Neuronal stem cell (in vitro differentiated cells): ENCODE measurements at regions not wholly inside any gene's neighbourhood (a gene's known extent, or its start where the extent isn't known, plus 50 kb on each side); places are given as distances from the start of the nearest gene placed in this dataset.

Source experiments
- DNase-seq: peaks from one replicate; pipeline ENCODE4 v3.0.0-alpha.2; 2013; ENCODE audit warnings: low spot score
- H2AFZ ChIP-seq: one replicate; pipeline ENCODE4 v1.6.1; 2013; ENCODE audit warnings: mild to moderate bottlenecking, low read length, inconsistent platforms
- H2AK5ac ChIP-seq: 2 replicates; pipeline ENCODE4 v1.6.1; 2013; ENCODE audit warnings: low read depth, mild to moderate bottlenecking, inconsistent platforms, low read length, moderate library complexity, mixed read lengths
- H2BK120ac ChIP-seq: 2 replicates; pipeline ENCODE4 v1.6.1; 2013; ENCODE audit warnings: low read depth, mild to moderate bottlenecking, inconsistent platforms, low read length, moderate library complexity, mixed read lengths
- H2BK12ac ChIP-seq: one replicate; pipeline ENCODE4 v1.6.1; 2013; ENCODE audit warnings: low read length, inconsistent platforms
- H2BK15ac ChIP-seq: 2 replicates; pipeline ENCODE4 v1.6.1; 2013; ENCODE audit warnings: mild to moderate bottlenecking, low read length, inconsistent platforms, mixed read lengths
- H2BK5ac ChIP-seq: one replicate; pipeline ENCODE4 v1.6.1; 2013; ENCODE audit warnings: inconsistent platforms, mild to moderate bottlenecking, low read length, moderate library complexity
- H3K14ac ChIP-seq: one replicate; pipeline ENCODE4 v1.6.1; 2013; ENCODE audit warnings: low read length, inconsistent platforms
- H3K18ac ChIP-seq: 2 replicates; pipeline ENCODE4 v1.6.1; 2013; ENCODE audit warnings: low read length, inconsistent platforms
- H3K23ac ChIP-seq: 2 replicates; pipeline ENCODE4 v1.6.1; 2013; ENCODE audit warnings: low read depth, mild to moderate bottlenecking, mixed read lengths, low read length, inconsistent platforms; ENCODE audit not compliant: poor library complexity
- H3K27ac ChIP-seq: replicated peaks from 3 replicates; pipeline ENCODE4 v1.5.1; 2013; ENCODE audit warnings: low read length, inconsistent platforms
- H3K27me3 ChIP-seq, 3 experiments: 2 replicates each; pipeline ENCODE4 v1.6.1; 2013; ENCODE audit warnings: low read length in 3 of 3, mild to moderate bottlenecking in 2 of 3, inconsistent platforms in 1 of 3, low read depth in 1 of 3, mixed read lengths in 1 of 3, moderate library complexity in 1 of 3; ENCODE audit not compliant: control insufficient read depth in 3 of 3, insufficient read depth in 3 of 3
- H3K36me3 ChIP-seq, 2 donors: replicated peaks in 1 of 2; 2 replicates each; pipeline ENCODE4 v1.6.1; 2013; ENCODE audit warnings: low read length in 2 of 2; ENCODE audit not compliant: control insufficient read depth in 2 of 2, insufficient read depth in 2 of 2
- H3K4ac ChIP-seq: 2 replicates; pipeline ENCODE4 v1.6.1; 2013; ENCODE audit warnings: inconsistent platforms, mild to moderate bottlenecking, low read length, moderate library complexity
- H3K4me1 ChIP-seq, 2 donors: 1 replicate in 1 of 2; 2 replicates in 1 of 2; pipeline ENCODE4 v1.6.1; 2013; ENCODE audit warnings: low read length in 2 of 2, low read depth in 1 of 2; ENCODE audit not compliant: control insufficient read depth in 2 of 2, insufficient read depth in 1 of 2
- H3K4me2 ChIP-seq: one replicate; pipeline ENCODE4 v1.6.1; 2013; ENCODE audit warnings: mild to moderate bottlenecking, low read length, inconsistent platforms; ENCODE audit not compliant: insufficient read depth, poor library complexity, severe bottlenecking
- H3K4me3 ChIP-seq, 2 donors: 2 replicates each; pipeline ENCODE4 v1.5.1; 2013; ENCODE audit warnings: low read length in 2 of 2, mild to moderate bottlenecking in 2 of 2, inconsistent platforms in 1 of 2, moderate library complexity in 1 of 2
- H3K79me1 ChIP-seq: one replicate; pipeline ENCODE4 v1.6.1; 2013; ENCODE audit warnings: low read depth, mild to moderate bottlenecking, inconsistent platforms, low read length, moderate library complexity
- H3K9ac ChIP-seq: one replicate; pipeline ENCODE4 v1.6.1; 2013; ENCODE audit warnings: mild to moderate bottlenecking, low read depth, low read length, inconsistent platforms; ENCODE audit not compliant: poor library complexity
- H3K9me3 ChIP-seq, 2 donors: replicated peaks in 1 of 2; 2 replicates each; pipeline versions ENCODE3 to v1.6.1; 2013; ENCODE audit warnings: low read length in 2 of 2, mild to moderate bottlenecking in 2 of 2, inconsistent platforms in 1 of 2, low read depth in 1 of 2, mixed read lengths in 1 of 2, moderate library complexity in 1 of 2; ENCODE audit not compliant: control insufficient read depth in 2 of 2, insufficient read depth in 1 of 2
- H4K8ac ChIP-seq: one replicate; pipeline ENCODE4 v1.6.1; 2013; ENCODE audit warnings: low read depth, mild to moderate bottlenecking, inconsistent platforms, low read length, moderate library complexity
- H4K91ac ChIP-seq: one replicate; pipeline ENCODE4 v1.6.1; 2013; ENCODE audit warnings: low read length, low read depth, mild to moderate bottlenecking, inconsistent platforms; ENCODE audit not compliant: poor library complexity
- WGBS, 2 donors: extraction: QIAGEN DNeasy Blood & Tissue Kit; methylation state at CpG; one replicate each; pipeline ENCODE4 v1.1.7; 2013; ENCODE audit warnings: missing lambda C conversion rate in 2 of 2, mixed read lengths in 1 of 2; ENCODE audit not compliant: insufficient read length in 2 of 2, insufficient replicate concordance in 1 of 2; ENCODE audit errors: extremely low coverage in 2 of 2; 5-methylcytosine and 5-hydroxymethylcytosine counted together

GRCh38 chr7:65304175-65304574, 69.5 kb upstream of the ZNF92 start:
- no peak overlapping the region for H2BK120ac ChIP-seq
- no peak overlapping the region for H3K23ac ChIP-seq
- no peaks in the 10 kb centered on the region for H3K9me3 ChIP-seq
- H3K4ac ChIP-seq: no peak overlapping the region
- no CpG with 5 or more reads among the region's 1 CpG for WGBS, 2 donors
- H2BK5ac ChIP-seq: no peak overlapping the region
- no peak overlapping the region for H3K27ac ChIP-seq
- H3K36me3 ChIP-seq: peaks cover 10 to 22% of the 10 kb centered on the region in 2 donors
- H2AFZ ChIP-seq: no peak overlapping the region
- no peaks in the 10 kb centered on the region for H3K79me1 ChIP-seq
- no peak for DNase-seq
- H2BK15ac ChIP-seq: no peak overlapping the region
- H3K4me3 ChIP-seq: no peak overlapping the region
- H2BK12ac ChIP-seq: no peak overlapping the region
- no peak overlapping the region for H2AK5ac ChIP-seq
- no peak overlapping the region for H3K9ac ChIP-seq
- peaks cover 0 to 4% of the 10 kb centered on the region in 2 donors for H3K4me1 ChIP-seq
- no peak overlapping the region for H3K14ac ChIP-seq
- no peak overlapping the region for H3K4me2 ChIP-seq
- H3K18ac ChIP-seq: no peak overlapping the region
- H4K8ac ChIP-seq: no peak overlapping the region
- H4K91ac ChIP-seq: no peak overlapping the region
- no peaks in the 10 kb centered on the region for H3K27me3 ChIP-seq

GRCh38 chr7:65302883-65303282, 70.8 kb upstream of the ZNF92 start:
- no peak overlapping the region for H3K9ac ChIP-seq
- no peaks in the 10 kb centered on the region for H3K9me3 ChIP-seq
- H3K18ac ChIP-seq: no peak overlapping the region
- no peak overlapping the region for H2BK12ac ChIP-seq
- peaks cover 0 to 4% of the 10 kb centered on the region in 2 donors for H3K4me1 ChIP-seq
- no peak overlapping the region for H3K4me2 ChIP-seq
- H3K27ac ChIP-seq: no peak overlapping the region
- no peak overlapping the region for H4K91ac ChIP-seq
- H2AK5ac ChIP-seq: no peak overlapping the region
- H2BK15ac ChIP-seq: no peak overlapping the region
- H3K4me3 ChIP-seq: no peak overlapping the region
- no peak overlapping the region for H3K14ac ChIP-seq
- peaks cover 3 to 10% of the 10 kb centered on the region in 2 donors for H3K36me3 ChIP-seq
- H2AFZ ChIP-seq: no peak overlapping the region
- no CpG with 5 or more reads among the region's 1 CpG for WGBS, 2 donors
- no peaks in the 10 kb centered on the region for H3K27me3 ChIP-seq
- no peak overlapping the region for H3K4ac ChIP-seq
- H2BK5ac ChIP-seq: no peak overlapping the region
- H4K8ac ChIP-seq: no peak overlapping the region
- no peak overlapping the region for H2BK120ac ChIP-seq
- no peak for DNase-seq
- no peaks in the 10 kb centered on the region for H3K79me1 ChIP-seq
- H3K23ac ChIP-seq: no peak overlapping the region

GRCh38 chr7:65301007-65301406, 72.6 kb upstream of the ZNF92 start:
- Histone ChIP-seq H2AFZ (no peak overlapping the region), H4K91ac (no peak overlapping the region), H3K14ac (no peak overlapping the region), H3K23ac (no peak overlapping the region), H3K36me3 (no peaks in the 10 kb centered on the region), H3K4me3 (no peak overlapping the region), H3K18ac (no peak overlapping the region), H3K4me2 (no peak overlapping the region), H2BK15ac (no peak overlapping the region), H2BK12ac (no peak overlapping the region), H3K79me1 (no peaks in the 10 kb centered on the region), H3K27ac (no peak overlapping the region), H2AK5ac (no peak overlapping the region), H2BK5ac (no peak overlapping the region), H3K27me3 (no peaks in the 10 kb centered on the region), H3K9me3 (no peaks in the 10 kb centered on the region), H3K4me1 (peaks cover 0 to 4% of the 10 kb centered on the region in 2 donors), H4K8ac (no peak overlapping the region), H2BK120ac (no peak overlapping the region), H3K4ac (no peak overlapping the region), H3K9ac (no peak overlapping the region)
- WGBS, 2 donors: no CpG with 5 or more reads among the region's 2 CpGs
- DNase-seq: no peak

GRCh38 chr7:65295409-65295808, 78.2 kb upstream of the ZNF92 start:
- Histone ChIP-seq H2BK5ac (no peak overlapping the region), H2AK5ac (no peak overlapping the region), H3K4ac (no peak overlapping the region), H3K23ac (no peak overlapping the region), H3K9me3 (no peaks in the 10 kb centered on the region), H2BK120ac (no peak overlapping the region), H2AFZ (no peak overlapping the region), H3K4me1 (no peaks in the 10 kb centered on the region), H2BK15ac (no peak overlapping the region), H3K4me2 (no peak overlapping the region), H3K36me3 (no peaks in the 10 kb centered on the region), H3K27me3 (no peaks in the 10 kb centered on the region), H4K91ac (no peak overlapping the region), H3K18ac (no peak overlapping the region), H3K4me3 (no peak overlapping the region), H2BK12ac (no peak overlapping the region), H3K14ac (no peak overlapping the region), H3K9ac (no peak overlapping the region), H3K79me1 (no peaks in the 10 kb centered on the region), H3K27ac (no peak overlapping the region), H4K8ac (no peak overlapping the region)
- no CpG with 5 or more reads among the region's 2 CpGs for WGBS, 2 donors
- no peak for DNase-seq
